ENCODE measurements at regions not wholly inside any gene's neighbourhood (a gene's known extent, or its start where the extent isn't known, plus 50 kb on each side); places are given as distances from the start of the nearest gene placed in this dataset.
"Not testable (repeated sequence)": the region's sequence is repeated elsewhere in the genome, so short reads cannot be mapped to it uniquely, and the experiment has no call there.

DNA sequence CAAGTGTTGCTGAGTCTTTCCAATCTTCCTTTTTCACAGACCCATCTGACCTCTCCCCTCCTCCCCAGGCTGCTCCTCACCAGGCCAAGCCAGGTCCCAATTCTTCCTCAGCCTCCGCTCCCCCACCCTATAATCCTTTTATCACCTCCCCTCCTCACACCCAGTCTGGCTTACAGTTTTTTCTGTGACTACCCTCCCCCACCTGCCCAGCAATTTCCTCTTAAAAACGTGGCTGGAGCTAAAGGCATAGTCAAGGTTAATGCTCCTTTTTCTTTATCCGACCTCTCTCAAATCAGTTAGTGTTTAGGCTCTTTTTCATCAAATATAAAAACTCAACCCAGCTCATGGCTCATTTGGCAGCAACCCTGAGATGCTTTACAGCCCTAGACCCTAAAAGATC is 270.9 kb downstream of the NUF2 start:
- TF ChIP-seq POLR2A (IDR thresholded peaks at IDR 0.05; ENCODE audit: low read depth); POLR2AphosphoS5 (IDR thresholded peaks at IDR 0.05); EP300 (IDR thresholded peaks at IDR 0.05): not testable (repeated sequence)
- TF ChIP-seq, protein P1, sequence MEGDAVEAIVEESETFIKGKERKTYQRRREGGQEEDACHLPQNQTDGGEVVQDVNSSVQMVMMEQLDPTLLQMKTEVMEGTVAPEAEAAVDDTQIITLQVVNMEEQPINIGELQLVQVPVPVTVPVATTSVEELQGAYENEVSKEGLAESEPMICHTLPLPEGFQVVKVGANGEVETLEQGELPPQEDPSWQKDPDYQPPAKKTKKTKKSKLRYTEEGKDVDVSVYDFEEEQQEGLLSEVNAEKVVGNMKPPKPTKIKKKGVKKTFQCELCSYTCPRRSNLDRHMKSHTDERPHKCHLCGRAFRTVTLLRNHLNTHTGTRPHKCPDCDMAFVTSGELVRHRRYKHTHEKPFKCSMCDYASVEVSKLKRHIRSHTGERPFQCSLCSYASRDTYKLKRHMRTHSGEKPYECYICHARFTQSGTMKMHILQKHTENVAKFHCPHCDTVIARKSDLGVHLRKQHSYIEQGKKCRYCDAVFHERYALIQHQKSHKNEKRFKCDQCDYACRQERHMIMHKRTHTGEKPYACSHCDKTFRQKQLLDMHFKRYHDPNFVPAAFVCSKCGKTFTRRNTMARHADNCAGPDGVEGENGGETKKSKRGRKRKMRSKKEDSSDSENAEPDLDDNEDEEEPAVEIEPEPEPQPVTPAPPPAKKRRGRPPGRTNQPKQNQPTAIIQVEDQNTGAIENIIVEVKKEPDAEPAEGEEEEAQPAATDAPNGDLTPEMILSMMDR (IDR thresholded peaks at IDR 0.05), result not testable (repeated sequence)
